Keratinocyte (primary cell): ENCODE measurements at regions not wholly inside any gene's neighbourhood (a gene's known extent, or its start where the extent isn't known, plus 50 kb on each side); places are given as distances from the start of the nearest gene placed in this dataset.

Source experiments
- DNase-seq: peaks from one replicate; pipeline ENCODE4 v3.0.0-alpha.2; 2011; ENCODE audit warnings: low read depth, missing footprints, low spot score
- FAIRE-seq: peaks from 2 replicates; lab custom pipeline; 2011; peaks lifted over from hg19 to GRCh38; lab: Jason Lieb, UNC
- H2AFZ ChIP-seq: 2 replicates; pipeline ENCODE4 v1.6.0; 2012; ENCODE audit warnings: low read length, control low read depth, inconsistent platforms; ENCODE audit not compliant: control insufficient read depth
- H3K27ac ChIP-seq: 2 replicates; pipeline ENCODE4 v1.5.1; 2011; ENCODE audit warnings: low read length; ENCODE audit not compliant: control insufficient read depth, insufficient read depth
- H3K27me3 ChIP-seq: 3 replicates; pipeline ENCODE4 v1.6.0; 2011; ENCODE audit warnings: low read length; ENCODE audit not compliant: control insufficient read depth, insufficient read depth; ENCODE audit errors: extremely low read depth
- H3K36me3 ChIP-seq, 2 experiments: 2 replicates in 1 of 2; 3 replicates in 1 of 2; pipeline ENCODE4 v1.5.1; 2011; ENCODE audit warnings: low read length in 2 of 2, mild to moderate bottlenecking in 1 of 2; ENCODE audit not compliant: control insufficient read depth in 2 of 2, insufficient read depth in 2 of 2; ENCODE audit errors: extremely low read depth in 1 of 2
- H3K4me1 ChIP-seq: 3 replicates; pipeline ENCODE4 v1.5.1; 2011; ENCODE audit warnings: low read length; ENCODE audit not compliant: control insufficient read depth, insufficient read depth; ENCODE audit errors: extremely low read depth
- H3K4me2 ChIP-seq: 3 replicates; pipeline ENCODE4 v1.6.0; 2011; ENCODE audit warnings: low read depth, low read length; ENCODE audit not compliant: control insufficient read depth, insufficient read depth; ENCODE audit errors: extremely low read depth
- H3K4me3 ChIP-seq, 3 experiments: fragments of 200-600 bp in 1 of 3; sonication (generic) in 1 of 3; 2 replicates in 2 of 3; 3 replicates in 1 of 3; pipeline ENCODE4 v1.5.1; 2011 to 2016; ENCODE audit warnings: low read length in 3 of 3, mild to moderate bottlenecking in 3 of 3, control low read depth in 2 of 3, inconsistent platforms in 1 of 3, low read depth in 1 of 3, mixed read lengths in 1 of 3, mixed run types in 1 of 3, moderate library complexity in 1 of 3; ENCODE audit not compliant: control insufficient read depth in 2 of 3, insufficient read depth in 2 of 3; ENCODE audit errors: extremely low read depth in 1 of 3
- H3K79me2 ChIP-seq: 2 replicates; pipeline ENCODE4 v1.6.0; 2012; ENCODE audit warnings: low read length; ENCODE audit not compliant: control insufficient read depth, insufficient read depth
- H3K9ac ChIP-seq: 3 replicates; pipeline ENCODE4 v1.6.0; 2011; ENCODE audit warnings: low read length; ENCODE audit not compliant: control insufficient read depth, insufficient read depth; ENCODE audit errors: extremely low read depth
- H3K9me1 ChIP-seq: 3 replicates; pipeline ENCODE4 v1.6.0; 2011; ENCODE audit warnings: low read length; ENCODE audit not compliant: control insufficient read depth, insufficient read depth; ENCODE audit errors: extremely low read depth
- H3K9me3 ChIP-seq: 2 replicates; pipeline ENCODE4 v1.5.1; 2012; ENCODE audit warnings: low read depth, low read length; ENCODE audit not compliant: control insufficient read depth
- H4K20me1 ChIP-seq: 3 replicates; pipeline ENCODE4 v1.6.0; 2011; ENCODE audit warnings: low read length; ENCODE audit not compliant: control insufficient read depth, insufficient read depth; ENCODE audit errors: extremely low read depth
- CTCF ChIP-seq, 3 experiments: IDR thresholded peaks in 1 of 3; conservative IDR thresholded peaks in 1 of 3; optimal IDR thresholded peaks in 1 of 3; 2 replicates in 2 of 3; 3 replicates in 1 of 3; pipeline versions ENCODE3 to v1.5.1; 2011; ENCODE audit warnings: low read length in 3 of 3, mild to moderate bottlenecking in 3 of 3, moderate library complexity in 2 of 3, control low read depth in 1 of 3, inconsistent platforms in 1 of 3; ENCODE audit not compliant: insufficient read depth in 2 of 3; ENCODE audit errors: extremely low read depth in 1 of 3
- EZH2 ChIP-seq: IDR thresholded peaks from one replicate; pipeline ENCODE4 v1.6.1; 2012; ENCODE audit warnings: inconsistent platforms, mild to moderate bottlenecking, low read length, moderate library complexity
- dilution Hi-C: fragments of 300-500 bp; cut with MboI; formaldehyde crosslinking; loops from one replicate; pipeline ENCODE4 v1.7.0; 2020; ENCODE audit warnings: low sequenced_read_pairs; ENCODE audit not compliant: extremely low pct_ligation_motif_present

DNA sequence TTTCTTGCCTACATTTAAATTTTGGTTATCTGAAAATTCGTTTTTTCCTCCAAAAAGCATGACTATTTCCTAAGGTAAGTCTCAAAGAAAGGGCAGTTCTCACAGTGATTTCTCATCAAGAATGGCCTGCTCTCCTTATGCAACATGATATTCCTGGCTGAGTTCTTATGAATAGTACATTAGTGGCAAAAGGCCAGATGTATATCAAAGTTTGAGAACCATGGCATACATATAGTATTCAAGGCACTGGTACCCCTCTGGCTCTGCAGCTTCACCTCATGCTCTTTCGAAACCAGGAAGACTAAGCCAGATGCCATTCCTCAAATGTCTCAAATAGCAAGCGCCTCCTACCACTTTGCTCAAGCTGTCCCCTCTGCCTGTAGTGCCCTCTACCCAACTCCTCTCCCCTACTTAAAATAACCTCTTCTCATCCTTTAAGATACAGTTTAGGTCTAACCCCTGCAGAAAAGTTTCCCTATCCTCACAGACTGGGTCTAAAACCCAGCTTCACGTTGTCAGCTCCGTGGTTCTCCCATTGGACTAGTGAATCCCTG lies 280.3 kb downstream of the HACE1 start:
- no peak overlapping the region for H3K9ac ChIP-seq
- H3K36me3 ChIP-seq, result no peaks in the 10 kb centered on the region
- no peak overlapping the region for H3K4me3 ChIP-seq
- H3K4me2 ChIP-seq, result no peak overlapping the region
- no peaks in the 10 kb centered on the region for H4K20me1 ChIP-seq
- DNase-seq (no peak), FAIRE-seq (no peak)
- H3K79me2 ChIP-seq, result no peaks in the 10 kb centered on the region
- H3K27ac ChIP-seq, result no peak overlapping the region
- no peaks in the 10 kb centered on the region for H3K27me3 ChIP-seq
- no peaks in the 10 kb centered on the region for H3K9me3 ChIP-seq
- no peak overlapping the region for H2AFZ ChIP-seq
- H3K9me1 ChIP-seq, result no peaks in the 10 kb centered on the region
- TF ChIP-seq EZH2, result no peak
- no peak for TF ChIP-seq CTCF (optimal IDR thresholded peaks at IDR 0.05 in 1 of 3, IDR thresholded peaks at IDR 0.05 in 1 of 3, conservative IDR thresholded peaks at IDR 0.05 in 1 of 3; ENCODE audit: extremely low read depth in 1 of 3, insufficient read depth in 2 of 3, low read length in 3 of 3)
- dilution Hi-C loops, result no loop called here
- H3K4me1 ChIP-seq, result no peaks in the 10 kb centered on the region

- Histone ChIP-seq H3K9me1 (no peaks in the 10 kb centered on the region), H3K36me3 (no peaks in the 10 kb centered on the region), H4K20me1 (no peaks in the 10 kb centered on the region), H3K4me1 (no peaks in the 10 kb centered on the region), H3K4me2 (no peak overlapping the region), H3K27me3 (no peaks in the 10 kb centered on the region), H2AFZ (no peak overlapping the region), H3K9me3 (no peaks in the 10 kb centered on the region), H3K9ac (no peak overlapping the region), H3K79me2 (no peaks in the 10 kb centered on the region), H3K27ac (no peak overlapping the region), H3K4me3 (no peak overlapping the region)
- DNase-seq (no peak), FAIRE-seq (no peak)
- dilution Hi-C loops, result no loop called here
- TF ChIP-seq EZH2, result no peak
- TF ChIP-seq CTCF (optimal IDR thresholded peaks at IDR 0.05 in 1 of 3, IDR thresholded peaks at IDR 0.05 in 1 of 3, conservative IDR thresholded peaks at IDR 0.05 in 1 of 3; ENCODE audit: extremely low read depth in 1 of 3, insufficient read depth in 2 of 3, low read length in 3 of 3), result no peak
These were observed 284.2 kb downstream of the HACE1 start for GRCh38 chr6:104575536-104575935.
